Left lung (tissue), 4 donors: ENCODE measurements at regions not wholly inside any gene's neighbourhood (a gene's known extent, or its start where the extent isn't known, plus 50 kb on each side); places are given as distances from the start of the nearest gene placed in this dataset.

Experiments used
- ATAC-seq: fragments of 200-7000 bp; cut with Tn5 transposase; one replicate; pipeline ENCODE4 v1.9.1; 2020; ENCODE audit warnings: moderate library complexity
- DNase-seq, 4 donors: peaks; one replicate each; pipeline ENCODE4 v3.0.0-alpha.2; 2013 to 2020
- H3K27ac ChIP-seq, 2 donors: fragments of 200-600 bp; sonication (generic) in 1 of 2; one replicate each; pipeline versions ENCODE4 v1.5.0 to v1.8.0; 2020 to 2021
- H3K27me3 ChIP-seq, 2 donors: fragments of 200-600 bp; sonication (generic) in 1 of 2; one replicate each; pipeline versions ENCODE4 v1.5.0 to v1.8.0; 2020 to 2021
- H3K36me3 ChIP-seq, 2 donors: fragments of 200-600 bp; sonication (generic) in 1 of 2; one replicate each; pipeline versions ENCODE4 v1.5.0 to v1.8.0; 2020 to 2021
- H3K4me1 ChIP-seq, 2 donors: fragments of 200-600 bp; one replicate each; pipeline ENCODE4 v1.8.0; 2021
- H3K4me3 ChIP-seq, 2 donors: fragments of 200-600 bp; sonication (generic) in 1 of 2; one replicate each; pipeline versions ENCODE4 v1.5.0 to v1.8.0; 2020 to 2021; ENCODE audit warnings: mild to moderate bottlenecking in 1 of 2
- H3K9me3 ChIP-seq, 2 donors: fragments of 200-600 bp; sonication (generic) in 1 of 2; one replicate each; pipeline versions ENCODE4 v1.5.0 to v1.8.0; 2020 to 2021
- CTCF ChIP-seq, 2 donors: fragments of 200-600 bp; sonication (generic) in 1 of 2; IDR thresholded peaks; one replicate each; pipeline versions ENCODE4 v1.5.0 to v1.8.0; 2021; ENCODE audit warnings: antibody characterized with exemption in 2 of 2
- intact Hi-C, 2 donors: fragments of 100-400 bp; cut with DNase I; formaldehyde crosslinking; loops; one replicate each; pipeline versions ENCODE4 v1.11.2 to v1.14.2; 2022
- donor health status: DM: no; HTN: yes; CAD: no.
- donor health status: DM: no; HTN: no; CAD: no.

DNA sequence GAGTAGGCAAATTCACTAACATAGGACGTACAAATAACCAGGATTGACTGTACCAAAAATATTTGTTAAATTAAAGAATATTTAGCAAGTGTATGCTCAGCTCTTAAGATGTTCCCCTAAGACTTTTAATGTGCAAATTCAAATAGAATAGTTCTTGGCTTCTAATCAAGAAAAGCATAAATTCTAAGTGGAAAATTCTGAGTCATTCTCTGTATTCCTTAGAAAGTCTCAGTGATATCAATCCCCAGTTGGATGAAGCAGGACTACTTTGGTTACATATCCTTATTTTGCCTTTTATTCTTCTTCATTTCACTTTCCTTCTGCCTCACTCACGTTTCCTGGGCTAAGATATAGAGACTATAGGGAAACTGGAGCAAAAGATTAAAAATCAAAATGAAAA is 130.2 kb downstream of the IFI44 start:
- no peak overlapping the region for H3K27ac ChIP-seq
- intact Hi-C loops, result no loop called here
- ATAC-seq, result no peak

DNA sequence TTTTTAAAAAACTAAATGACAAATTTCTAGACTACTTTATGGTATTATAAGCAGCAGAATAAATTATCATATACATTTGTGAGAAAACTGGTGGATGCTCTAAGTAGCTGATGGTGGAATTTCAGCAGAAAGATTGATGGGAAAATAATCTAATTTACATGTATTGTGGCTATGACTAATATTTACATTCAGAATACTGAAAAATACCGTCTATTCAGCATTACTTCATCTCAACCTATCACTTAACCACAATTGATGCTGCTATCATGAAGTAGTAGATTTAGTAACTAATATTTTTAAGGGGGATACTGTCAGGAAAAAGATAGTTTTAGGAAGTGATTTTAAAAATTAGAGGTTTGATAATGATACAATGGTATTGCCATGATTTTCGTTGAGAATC is 137.9 kb downstream of the IFI44 start:
- no peak for TF ChIP-seq CTCF (IDR thresholded peaks at IDR 0.05)
- H3K4me1 ChIP-seq, result no peaks in the 10 kb centered on the region
- intact Hi-C loops, result no loop called here

More for the DNA sequence above, 130.2 kb downstream of the IFI44 start:
- H3K36me3 ChIP-seq, result no peaks in the 10 kb centered on the region
- H3K4me3 ChIP-seq, result no peak overlapping the region
- H3K27me3 ChIP-seq, result no peaks in the 10 kb centered on the region
- H3K4me1 ChIP-seq, result no peaks in the 10 kb centered on the region
- TF ChIP-seq CTCF (IDR thresholded peaks at IDR 0.05), result no peak
- no peak for DNase-seq
- no peaks in the 10 kb centered on the region for H3K9me3 ChIP-seq

DNA sequence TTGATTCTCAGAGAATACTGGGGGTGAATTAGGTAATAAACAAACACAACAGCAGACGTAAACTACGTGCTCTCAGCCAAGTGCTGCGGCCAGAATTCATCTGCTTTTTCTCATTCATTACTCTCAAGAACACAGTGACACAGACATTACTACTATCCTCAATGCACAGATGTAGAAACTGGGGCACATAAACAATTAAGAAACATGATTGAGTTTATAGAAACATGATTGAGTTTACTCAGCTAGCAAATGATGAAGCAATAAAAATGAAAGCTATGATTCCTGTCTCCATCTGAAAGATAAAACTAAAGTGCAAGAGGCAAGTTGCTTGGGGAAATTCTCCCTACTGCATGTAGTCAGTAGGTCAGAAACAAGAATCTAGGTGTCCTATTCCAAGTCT is 140.5 kb downstream of the IFI44 start:
- no peak overlapping the region for H3K4me3 ChIP-seq
- intact Hi-C loops, result no loop called here
- H3K4me1 ChIP-seq, result no peaks in the 10 kb centered on the region
- H3K27ac ChIP-seq, result no peak overlapping the region
- H3K36me3 ChIP-seq, result no peaks in the 10 kb centered on the region
- peaks cover 0 to 3% of the 10 kb centered on the region in 2 donors for H3K9me3 ChIP-seq
- ATAC-seq (no peak), DNase-seq (no peak)
- TF ChIP-seq CTCF (IDR thresholded peaks at IDR 0.05), result no peak
- H3K27me3 ChIP-seq, result no peaks in the 10 kb centered on the region

More for the DNA sequence above, 137.9 kb downstream of the IFI44 start:
- Histone ChIP-seq H3K9me3 (peaks cover 0 to 3% of the 10 kb centered on the region in 2 donors), H3K27me3 (no peaks in the 10 kb centered on the region), H3K4me3 (no peak overlapping the region), H3K36me3 (no peaks in the 10 kb centered on the region), H3K27ac (no peak overlapping the region)
- no peak for DNase-seq
- ATAC-seq, result no peak

- TF ChIP-seq CTCF (IDR thresholded peaks at IDR 0.05), result no peak
- no peaks in the 10 kb centered on the region for H3K4me1 ChIP-seq
- no peaks in the 10 kb centered on the region for H3K27me3 ChIP-seq
- no peak overlapping the region for H3K4me3 ChIP-seq
- H3K36me3 ChIP-seq, result no peaks in the 10 kb centered on the region
- DNase-seq (no peak), ATAC-seq (no peak)
- no peak overlapping the region for H3K27ac ChIP-seq
- H3K9me3 ChIP-seq, result peaks cover 0 to 3% of the 10 kb centered on the region in 2 donors
- intact Hi-C loops, result no loop called here
Observed at GRCh38 chr1:78792756-78793155, 143.1 kb downstream of the IFI44 start.

GRCh38 chr1:78797108-78797781 is 147.6 kb downstream of the IFI44 start:
- H3K36me3 ChIP-seq, result no peaks in the 10 kb centered on the region
- DNase-seq (no peak), ATAC-seq (no peak)
- no peaks in the 10 kb centered on the region for H3K4me1 ChIP-seq
- H3K4me3 ChIP-seq, result no peak overlapping the region
- intact Hi-C loops, result no loop called here
- H3K27ac ChIP-seq, result no peak overlapping the region
- H3K9me3 ChIP-seq, result no peaks in the 10 kb centered on the region
- no peaks in the 10 kb centered on the region for H3K27me3 ChIP-seq
- no peak for TF ChIP-seq CTCF (IDR thresholded peaks at IDR 0.05)
